Neural cell (in vitro differentiated cells): ENCODE measurements at regions not wholly inside any gene's neighbourhood (a gene's known extent, or its start where the extent isn't known, plus 50 kb on each side); places are given as distances from the start of the nearest gene placed in this dataset.

ENCODE experiments used
- EZH2 ChIP-seq: fragments of 200-600, 300-800 bp; shearing (Covaris generic), sonication (generic); IDR thresholded peaks from 2 replicates; pipeline ENCODE4 v1.6.1; 2014; ENCODE audit warnings: antibody characterized with exemption, low read length, borderline replicate concordance, mild to moderate bottlenecking; ENCODE audit not compliant: insufficient read depth, poor library complexity, severe bottlenecking
- REST ChIP-seq: IDR thresholded peaks from 2 replicates; pipeline ENCODE4 v1.6.1; 2012; ENCODE audit warnings: borderline replicate concordance

- TF ChIP-seq EZH2 (no peak), REST (no peak)
Measured at GRCh38 chr9:2300325-2300724, 285.2 kb downstream of the SMARCA2 start.
